ENCODE measurements at regions not wholly inside any gene's neighbourhood (a gene's known extent, or its start where the extent isn't known, plus 50 kb on each side); places are given as distances from the start of the nearest gene placed in this dataset.

DNA sequence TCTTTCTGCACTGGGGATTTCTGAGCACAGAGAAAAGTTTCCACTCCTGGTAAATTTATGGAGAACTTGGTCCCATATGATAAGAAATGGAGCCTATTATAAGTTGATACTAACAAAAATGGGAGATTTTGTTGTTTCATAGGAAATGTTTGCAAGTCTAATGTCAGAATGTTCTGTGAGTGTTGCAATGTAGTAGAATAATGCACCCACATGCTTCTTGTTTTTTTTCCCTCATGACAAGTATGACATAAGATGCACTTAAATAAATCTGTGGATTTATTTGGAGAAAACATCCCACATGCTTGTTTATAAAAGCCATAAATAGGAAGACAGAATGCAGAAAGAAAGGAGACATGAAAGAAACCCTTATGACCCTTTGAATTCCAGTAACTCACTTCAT lies 50.8 kb upstream of the KCNJ6 start:
- Mint-ChIP-seq H3K36me3 (no peaks in the 10 kb centered on the region), H3K9me3 (ENCODE audit: low read depth) (no peaks in the 10 kb centered on the region), H3K27me3 (no peaks in the 10 kb centered on the region), H3K4me1 (no peaks in the 10 kb centered on the region), H3K4me3 (no peak overlapping the region), H3K27ac (no peak overlapping the region)
- DNase-seq (no peak), ATAC-seq (no peak)
- CTCF ChIA-PET, result no interaction called here

DNA sequence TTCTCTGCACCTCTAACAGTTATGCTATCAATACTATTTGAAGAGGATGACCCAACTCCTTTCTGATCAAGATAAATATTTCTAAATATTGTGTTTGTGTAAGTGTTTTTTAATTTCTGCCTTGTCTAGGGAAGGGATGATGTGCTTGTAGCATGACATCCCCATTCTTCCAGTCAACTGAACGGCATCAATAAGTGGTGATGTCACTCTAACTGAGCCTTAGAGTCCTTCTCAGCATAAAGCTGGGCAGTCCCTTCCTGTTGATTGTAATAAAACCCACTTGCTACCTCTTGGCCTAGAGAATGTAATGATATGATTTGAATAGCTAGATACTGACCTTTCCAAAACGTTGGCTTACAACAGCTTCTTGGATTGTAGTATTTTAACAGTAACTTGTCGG lies 52.5 kb upstream of the KCNJ6 start:
- H3K27me3 Mint-ChIP-seq, result no peaks in the 10 kb centered on the region
- H3K27ac Mint-ChIP-seq, result no peak overlapping the region
- no peaks in the 10 kb centered on the region for H3K36me3 Mint-ChIP-seq
- ATAC-seq, result no peak
- H3K4me3 Mint-ChIP-seq, result no peak overlapping the region
- H3K9me3 Mint-ChIP-seq (ENCODE audit: low read depth), result no peaks in the 10 kb centered on the region
- DNase-seq, result no peak
- no peaks in the 10 kb centered on the region for H3K4me1 Mint-ChIP-seq
- CTCF ChIA-PET, result no interaction called here

DNA sequence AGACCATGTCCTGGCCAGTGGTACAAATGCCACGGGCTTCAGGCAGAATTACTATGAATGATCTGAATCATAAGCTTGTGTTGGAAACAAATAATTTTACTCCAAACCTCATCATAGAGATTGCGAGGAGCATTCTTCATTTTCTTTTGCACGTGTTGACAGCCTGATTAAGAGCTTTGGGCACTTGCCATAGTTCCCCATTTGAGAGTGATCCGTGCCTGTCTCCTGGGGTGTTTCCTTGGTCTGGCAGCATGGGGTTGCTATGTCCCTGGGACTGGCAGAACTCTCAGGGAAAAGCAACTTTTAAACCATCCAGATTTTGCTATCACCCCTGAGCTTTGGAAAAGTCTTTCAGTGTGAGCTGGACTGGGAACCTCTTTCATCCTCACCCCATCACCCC lies 54.3 kb upstream of the KCNJ6 start:
- DNase-seq (no peak), ATAC-seq (no peak)
- CTCF ChIA-PET, result no interaction called here
- H3K27ac Mint-ChIP-seq, result no peak overlapping the region
- no peak overlapping the region for H3K4me3 Mint-ChIP-seq
- no peaks in the 10 kb centered on the region for H3K27me3 Mint-ChIP-seq
- H3K36me3 Mint-ChIP-seq, result no peaks in the 10 kb centered on the region
- H3K4me1 Mint-ChIP-seq, result no peaks in the 10 kb centered on the region
- H3K9me3 Mint-ChIP-seq (ENCODE audit: low read depth), result no peaks in the 10 kb centered on the region

DNA sequence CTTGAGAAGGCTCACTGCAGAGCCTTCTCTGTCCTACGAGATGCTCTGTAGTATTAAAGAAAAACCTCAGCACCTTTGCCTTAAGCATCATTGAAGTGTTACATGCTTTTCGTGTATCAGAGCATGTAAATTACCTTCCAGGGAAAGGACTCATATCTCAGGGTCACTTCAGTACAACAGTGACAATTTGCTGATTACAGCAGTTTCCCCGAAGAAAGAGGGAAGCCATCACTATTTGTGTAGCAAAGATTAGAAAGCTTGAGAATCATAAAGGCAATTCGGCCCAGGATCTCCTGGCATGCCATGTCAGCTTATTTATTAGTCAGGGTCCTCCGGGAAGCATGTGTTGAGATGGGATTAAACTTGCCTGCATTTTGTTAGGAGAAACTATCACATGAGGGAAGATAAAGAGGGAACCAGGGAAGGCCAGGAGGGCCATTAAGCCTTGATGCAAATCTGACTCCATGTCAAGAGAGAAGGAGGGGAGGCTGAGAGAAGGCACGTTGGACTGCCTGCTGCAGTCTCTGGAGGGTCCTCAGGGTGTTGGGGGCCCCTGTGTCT lies 55.2 kb upstream of the KCNJ6 start:
- no peaks in the 10 kb centered on the region for H3K36me3 Mint-ChIP-seq
- no peaks in the 10 kb centered on the region for H3K9me3 Mint-ChIP-seq (ENCODE audit: low read depth)
- ATAC-seq (no peak), DNase-seq (no peak)
- H3K4me1 Mint-ChIP-seq, result no peaks in the 10 kb centered on the region
- no peaks in the 10 kb centered on the region for H3K27me3 Mint-ChIP-seq
- CTCF ChIA-PET, result no interaction called here
- H3K27ac Mint-ChIP-seq, result no peak overlapping the region
- no peak overlapping the region for H3K4me3 Mint-ChIP-seq

DNA sequence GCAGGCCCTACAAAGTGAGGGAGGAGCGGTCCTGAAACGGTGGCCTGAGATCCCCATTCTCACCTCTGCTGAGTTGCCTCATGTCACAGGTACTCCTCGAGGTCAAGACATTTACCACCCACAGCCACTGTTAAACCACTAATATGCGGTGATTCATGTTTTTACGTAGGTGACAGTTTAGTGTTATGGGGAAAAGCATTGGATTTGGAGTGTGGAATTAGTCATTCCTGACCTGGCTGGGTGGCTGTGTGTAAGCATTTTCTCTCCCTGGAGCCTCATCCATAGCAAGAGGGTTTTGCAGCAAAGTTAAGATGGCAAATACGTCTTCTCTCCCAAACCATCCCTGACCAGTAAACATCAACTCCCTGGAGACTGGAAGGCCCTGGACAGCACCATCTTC lies 57.8 kb upstream of the KCNJ6 start:
- H3K36me3 Mint-ChIP-seq, result no peaks in the 10 kb centered on the region
- no peaks in the 10 kb centered on the region for H3K9me3 Mint-ChIP-seq (ENCODE audit: low read depth)
- H3K4me3 Mint-ChIP-seq, result no peak overlapping the region
- ATAC-seq (no peak), DNase-seq (no peak)
- no peak overlapping the region for H3K27ac Mint-ChIP-seq
- no peaks in the 10 kb centered on the region for H3K4me1 Mint-ChIP-seq
- H3K27me3 Mint-ChIP-seq, result no peaks in the 10 kb centered on the region
- CTCF ChIA-PET, result no interaction called here

DNA sequence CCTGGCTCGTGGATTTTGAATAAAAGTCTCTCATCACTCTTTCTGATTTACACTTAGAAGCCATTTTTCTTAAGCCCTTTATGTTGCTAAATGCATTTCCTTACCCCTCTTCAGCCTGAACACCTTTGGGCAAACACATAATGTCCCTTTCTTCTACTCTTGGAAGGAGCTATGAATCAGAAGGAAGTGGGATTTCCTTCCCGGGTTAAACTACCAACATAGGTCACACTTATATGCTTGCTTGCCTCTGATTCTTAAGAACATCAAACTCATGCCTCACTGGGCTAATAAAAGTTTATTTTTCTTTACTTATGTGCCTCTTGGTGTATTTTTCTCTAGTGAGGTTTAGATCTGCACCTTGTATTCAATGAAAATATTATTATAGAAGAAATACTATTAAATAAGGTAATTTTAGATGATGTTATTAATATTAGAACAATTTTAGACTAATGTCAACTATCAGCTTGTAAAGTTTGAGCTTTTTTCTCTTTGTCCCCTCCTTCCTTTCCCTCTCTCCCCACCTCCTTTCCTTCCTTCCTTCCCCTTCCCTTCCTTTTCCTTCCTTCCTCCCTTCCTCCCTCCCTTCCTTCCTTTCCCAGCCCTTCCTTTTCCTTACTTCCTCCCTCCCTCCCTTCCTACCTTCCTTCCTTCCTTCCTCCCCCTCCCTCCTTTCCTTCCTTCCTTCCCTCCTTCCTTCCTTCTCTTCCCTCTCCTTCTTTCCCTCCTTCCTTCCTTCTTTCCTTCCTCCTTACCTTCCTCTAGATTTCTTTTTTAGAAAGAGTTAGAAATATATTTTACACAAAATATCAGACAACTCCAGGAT lies 66.5 kb upstream of the KCNJ6 start:
- CTCF ChIA-PET, result no interaction called here
- no peak for DNase-seq

DNA sequence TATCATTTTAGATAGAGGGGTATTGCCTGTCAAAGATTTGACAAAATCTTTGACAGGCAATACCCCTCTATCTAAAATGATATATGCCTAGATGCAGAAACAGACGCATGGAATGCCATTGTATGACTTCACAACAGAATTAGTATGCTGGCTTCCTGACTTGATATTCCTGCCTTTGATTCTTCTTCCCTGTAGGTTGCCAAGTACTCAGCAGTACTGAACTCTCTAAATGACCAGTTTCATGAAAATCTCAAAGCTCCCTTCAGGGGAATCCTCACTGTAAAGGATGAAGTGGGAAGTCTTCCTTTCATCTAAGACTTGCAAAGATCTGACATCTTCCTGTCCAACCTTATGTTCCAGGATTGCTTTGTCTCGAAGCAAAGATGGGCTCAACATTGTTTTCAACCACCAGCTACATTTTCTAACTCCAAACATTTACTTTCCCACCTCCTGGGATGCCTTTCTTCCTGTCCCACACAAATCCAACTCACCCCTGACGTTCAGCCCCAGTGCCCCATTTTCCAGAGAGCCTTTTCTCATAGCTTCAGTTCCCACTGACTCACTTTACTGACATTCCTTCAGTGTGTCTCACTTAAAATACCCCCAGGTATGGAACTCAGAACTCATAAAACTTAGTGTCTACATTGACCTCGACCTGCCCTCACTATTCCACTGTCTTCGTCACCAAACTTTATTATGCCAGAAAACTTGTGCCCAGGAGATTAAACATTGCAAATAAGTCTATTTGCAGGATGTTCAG lies 67.3 kb upstream of the KCNJ6 start:
- Mint-ChIP-seq H3K36me3 (no peaks in the 10 kb centered on the region), H3K27me3 (no peaks in the 10 kb centered on the region), H3K27ac (no peak overlapping the region), H3K9me3 (ENCODE audit: low read depth) (no peaks in the 10 kb centered on the region), H3K4me3 (no peak overlapping the region), H3K4me1 (no peaks in the 10 kb centered on the region)
- CTCF ChIA-PET, result no interaction called here
- ATAC-seq, result no peak
- DNase-seq, result no peak

More for the DNA sequence above, 66.5 kb upstream of the KCNJ6 start:
- H3K4me3 Mint-ChIP-seq, result no peak overlapping the region
- ATAC-seq, result no peak
- no peaks in the 10 kb centered on the region for H3K27me3 Mint-ChIP-seq
- no peak overlapping the region for H3K27ac Mint-ChIP-seq
- no peaks in the 10 kb centered on the region for H3K9me3 Mint-ChIP-seq (ENCODE audit: low read depth)
- no peaks in the 10 kb centered on the region for H3K36me3 Mint-ChIP-seq
- H3K4me1 Mint-ChIP-seq, result no peaks in the 10 kb centered on the region

DNA sequence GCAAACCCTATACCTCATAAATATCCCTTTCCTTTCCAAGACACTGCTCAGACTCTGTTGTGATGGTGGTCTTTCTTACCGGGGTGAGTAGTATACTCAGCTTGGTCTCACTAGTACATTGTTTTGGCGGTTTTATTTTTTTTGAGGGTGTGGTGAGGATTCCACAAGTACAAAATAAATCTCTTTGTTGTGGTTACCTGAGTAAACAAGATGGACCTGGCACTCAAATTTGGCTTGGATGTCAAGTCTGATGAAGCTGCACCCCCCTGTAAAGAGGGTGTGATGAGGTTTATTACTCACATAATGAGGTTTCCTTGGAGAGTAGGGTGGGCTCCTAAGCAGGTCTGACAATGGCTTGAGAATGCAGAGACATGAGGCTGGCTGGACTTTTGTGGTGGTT lies 68.2 kb upstream of the KCNJ6 start:
- Mint-ChIP-seq H3K9me3 (ENCODE audit: low read depth) (no peaks in the 10 kb centered on the region), H3K27me3 (no peaks in the 10 kb centered on the region), H3K27ac (no peak overlapping the region), H3K36me3 (no peaks in the 10 kb centered on the region), H3K4me3 (no peak overlapping the region), H3K4me1 (no peaks in the 10 kb centered on the region)
- no peak for DNase-seq
- no peak for ATAC-seq
- CTCF ChIA-PET, result no interaction called here

DNA sequence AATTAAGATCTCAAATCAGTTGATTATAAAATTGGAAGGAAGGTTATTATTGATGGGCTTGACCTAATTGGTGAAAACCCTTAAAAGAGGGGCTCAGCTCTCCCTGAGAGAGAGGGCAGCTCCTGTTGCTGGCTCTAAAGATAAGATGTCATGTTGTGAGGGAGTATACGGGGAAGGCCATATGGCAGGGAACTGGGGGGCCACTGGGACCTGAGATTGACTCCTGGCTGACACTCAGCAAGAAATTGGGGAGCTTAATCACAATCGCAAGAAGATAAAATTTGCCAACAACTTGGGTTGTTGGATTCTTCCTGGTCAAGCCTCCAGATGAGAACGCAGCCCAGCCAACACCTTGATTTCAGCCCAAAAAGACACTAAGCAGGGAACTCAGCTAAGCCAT lies 69.7 kb upstream of the KCNJ6 start:
- CTCF ChIA-PET, result no interaction called here
- Mint-ChIP-seq H3K9me3 (ENCODE audit: low read depth) (no peaks in the 10 kb centered on the region), H3K36me3 (no peaks in the 10 kb centered on the region), H3K27ac (no peak overlapping the region), H3K4me1 (no peaks in the 10 kb centered on the region), H3K27me3 (no peaks in the 10 kb centered on the region), H3K4me3 (no peak overlapping the region)
- DNase-seq, result no peak
- ATAC-seq, result no peak

DNA sequence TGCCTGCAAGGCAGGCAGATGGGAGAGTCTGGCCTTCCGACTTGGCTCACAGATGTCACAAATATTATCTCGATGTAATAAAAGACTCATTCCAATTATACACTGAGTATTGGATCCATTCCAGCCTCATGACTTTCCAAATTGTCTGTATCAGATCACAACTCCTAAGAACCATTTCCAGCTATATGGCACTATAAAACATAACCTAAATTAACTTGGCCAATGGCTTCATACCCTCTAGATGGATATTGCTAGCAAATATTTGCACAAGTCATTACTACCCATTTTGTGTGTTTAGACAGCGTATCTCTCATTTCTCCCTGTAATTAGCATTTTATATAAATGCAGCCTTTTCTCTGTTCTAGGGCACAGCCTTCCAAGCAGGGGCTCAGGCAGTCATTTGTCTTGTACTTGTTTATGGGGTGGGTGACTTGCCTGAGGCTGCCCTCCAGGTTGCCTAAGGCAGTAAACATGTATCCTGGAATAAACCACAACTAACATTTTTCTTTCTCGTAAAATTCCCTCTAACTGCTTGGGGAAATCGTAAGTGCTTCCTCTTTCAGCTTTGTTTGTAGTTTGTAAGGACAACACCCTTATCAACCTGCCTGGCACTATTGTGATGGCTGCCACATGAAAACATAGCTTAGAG lies 70.6 kb upstream of the KCNJ6 start:
- Mint-ChIP-seq H3K27me3 (no peaks in the 10 kb centered on the region), H3K9me3 (ENCODE audit: low read depth) (no peaks in the 10 kb centered on the region), H3K36me3 (no peaks in the 10 kb centered on the region), H3K27ac (no peak overlapping the region), H3K4me3 (no peak overlapping the region), H3K4me1 (no peaks in the 10 kb centered on the region)
- DNase-seq (no peak), ATAC-seq (no peak)
- CTCF ChIA-PET, result no interaction called here

DNA sequence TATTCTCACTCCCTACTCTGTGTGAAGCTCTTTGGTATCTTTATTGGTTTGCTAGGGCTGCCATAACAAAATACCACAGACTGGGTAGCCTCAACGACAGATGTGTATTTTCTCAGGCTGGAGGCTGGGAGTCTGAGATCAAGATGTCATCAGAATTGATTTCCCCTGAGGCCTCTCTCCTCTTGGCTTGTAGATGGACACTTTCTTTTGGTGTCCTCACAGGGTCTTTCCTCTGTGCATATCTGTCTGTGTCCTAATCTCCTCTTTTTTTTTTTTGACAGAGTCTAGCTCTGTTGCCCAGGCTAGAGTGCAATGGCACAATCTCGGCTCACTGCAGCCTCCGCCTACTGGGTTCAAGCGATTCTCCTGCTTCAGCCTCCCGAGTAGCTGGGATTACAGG lies 71.4 kb upstream of the KCNJ6 start:
- no peaks in the 10 kb centered on the region for H3K36me3 Mint-ChIP-seq
- no peak for ATAC-seq
- DNase-seq, result no peak
- no peaks in the 10 kb centered on the region for H3K9me3 Mint-ChIP-seq (ENCODE audit: low read depth)
- H3K27ac Mint-ChIP-seq, result no peak overlapping the region
- no peak overlapping the region for H3K4me3 Mint-ChIP-seq
- no peaks in the 10 kb centered on the region for H3K27me3 Mint-ChIP-seq
- CTCF ChIA-PET, result no interaction called here
- H3K4me1 Mint-ChIP-seq, result no peaks in the 10 kb centered on the region

DNA sequence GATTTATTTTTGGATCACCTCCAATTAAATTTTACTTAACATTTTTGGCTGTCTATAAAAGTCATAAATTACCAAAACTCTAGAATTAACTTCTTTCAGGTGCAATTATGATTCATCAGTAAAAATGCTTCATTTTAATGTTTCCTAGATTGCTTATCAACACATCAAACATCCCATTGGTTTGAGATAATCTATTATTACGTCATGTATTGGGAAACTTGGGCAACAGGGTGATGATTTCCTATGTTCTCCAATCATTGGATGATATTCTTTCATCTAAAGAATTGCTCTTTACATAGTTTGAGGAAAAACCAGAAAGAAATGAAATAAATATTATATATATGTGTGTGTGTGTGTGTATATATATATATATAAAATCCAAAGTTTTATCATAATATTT lies 76.8 kb upstream of the KCNJ6 start:
- Mint-ChIP-seq H3K4me3 (no peak overlapping the region), H3K27ac (no peak overlapping the region), H3K4me1 (no peaks in the 10 kb centered on the region), H3K9me3 (ENCODE audit: low read depth) (no peaks in the 10 kb centered on the region), H3K36me3 (no peaks in the 10 kb centered on the region), H3K27me3 (no peaks in the 10 kb centered on the region)
- ATAC-seq, result no peak
- CTCF ChIA-PET, result no interaction called here
- DNase-seq, result no peak

DNA sequence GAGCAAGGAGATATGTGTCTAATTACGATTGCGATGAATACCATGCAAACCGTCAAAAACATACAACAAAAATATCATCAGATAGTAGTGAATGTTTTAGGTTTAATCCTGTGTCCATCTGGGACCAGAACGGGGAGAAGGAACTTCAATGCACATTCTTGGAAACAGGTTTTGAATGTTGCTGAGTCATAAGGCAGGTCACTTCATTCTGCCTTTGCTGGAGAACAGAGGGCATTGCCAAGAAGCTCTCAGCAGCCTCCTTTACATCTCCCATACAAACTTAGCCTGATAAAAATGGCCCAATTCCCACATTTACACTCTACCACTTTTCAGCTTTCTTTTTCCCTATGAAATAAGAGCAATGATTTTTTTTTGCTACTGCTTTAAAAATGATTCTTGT lies 78.0 kb upstream of the KCNJ6 start:
- no peak overlapping the region for H3K27ac Mint-ChIP-seq
- CTCF ChIA-PET, result no interaction called here
- ATAC-seq (no peak), DNase-seq (no peak)
- H3K9me3 Mint-ChIP-seq (ENCODE audit: low read depth), result no peaks in the 10 kb centered on the region
- no peaks in the 10 kb centered on the region for H3K36me3 Mint-ChIP-seq
- no peaks in the 10 kb centered on the region for H3K27me3 Mint-ChIP-seq
- H3K4me3 Mint-ChIP-seq, result no peak overlapping the region
- H3K4me1 Mint-ChIP-seq, result no peaks in the 10 kb centered on the region

DNA sequence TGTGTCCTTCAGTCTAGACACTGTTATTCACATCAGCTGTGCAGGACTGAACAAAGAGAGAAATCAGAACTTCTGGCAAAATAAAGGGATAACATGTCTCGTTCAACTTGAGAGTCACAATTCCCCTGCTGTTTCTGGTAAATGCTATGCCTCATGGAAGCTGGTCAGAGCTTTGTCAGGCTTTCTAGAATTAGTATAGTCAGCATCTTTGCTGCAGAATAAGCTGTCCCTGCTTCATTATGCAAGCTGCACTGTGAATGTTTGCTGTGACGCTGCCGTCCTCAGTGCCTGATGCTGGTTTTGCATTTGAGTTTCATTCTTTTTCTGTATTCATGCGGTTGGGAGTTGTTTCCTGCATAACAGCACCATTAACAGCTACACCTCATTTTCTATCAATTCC lies 96.4 kb upstream of the KCNJ6 start:
- H3K9me3 Mint-ChIP-seq (ENCODE audit: low read depth), result no peaks in the 10 kb centered on the region
- DNase-seq, result no peak

More for the DNA sequence above, 96.4 kb upstream of the KCNJ6 start:
- H3K27ac Mint-ChIP-seq, result no peak overlapping the region
- H3K36me3 Mint-ChIP-seq, result no peaks in the 10 kb centered on the region
- no peaks in the 10 kb centered on the region for H3K27me3 Mint-ChIP-seq
- H3K4me3 Mint-ChIP-seq, result no peak overlapping the region
- CTCF ChIA-PET, result no interaction called here
- no peak for ATAC-seq
- H3K4me1 Mint-ChIP-seq, result no peaks in the 10 kb centered on the region
